Astrocyte (in vitro differentiated cells and primary cell): ENCODE measurements at regions not wholly inside any gene's neighbourhood (a gene's known extent, or its start where the extent isn't known, plus 50 kb on each side); places are given as distances from the start of the nearest gene placed in this dataset.

ENCODE experiments used
- DNase-seq: peaks from one replicate; pipeline ENCODE4 v3.0.0-alpha.2; 2010; ENCODE audit warnings: low read depth
- FAIRE-seq: peaks from 2 replicates; lab custom pipeline; 2011; peaks lifted over from hg19 to GRCh38; lab: Jason Lieb, UNC
- H2AFZ ChIP-seq: 2 replicates; pipeline ENCODE4 v1.6.0; 2012; ENCODE audit warnings: low read depth, low read length, inconsistent platforms
- H3K27ac ChIP-seq: 2 replicates; pipeline ENCODE4 v1.5.1; 2011; ENCODE audit warnings: low read depth, low read length, inconsistent platforms
- H3K27me3 ChIP-seq: 2 replicates; pipeline ENCODE4 v1.6.0; 2011; ENCODE audit warnings: low read length, inconsistent platforms; ENCODE audit not compliant: insufficient read depth
- H3K36me3 ChIP-seq: 2 replicates; pipeline ENCODE4 v1.5.1; 2011; ENCODE audit warnings: low read length, inconsistent platforms; ENCODE audit not compliant: insufficient read depth
- H3K4me1 ChIP-seq: 2 replicates; pipeline ENCODE4 v1.5.1; 2011; ENCODE audit warnings: low read length, inconsistent platforms; ENCODE audit not compliant: insufficient read depth
- H3K4me2 ChIP-seq: 2 replicates; pipeline ENCODE4 v1.6.0; 2012; ENCODE audit warnings: low read length, inconsistent platforms
- H3K4me3 ChIP-seq: 2 replicates; pipeline ENCODE4 v1.5.1; 2011; ENCODE audit warnings: low read depth, mild to moderate bottlenecking, low read length, inconsistent platforms; ENCODE audit not compliant: insufficient read depth
- H3K79me2 ChIP-seq: 2 replicates; pipeline ENCODE4 v1.6.0; 2012; ENCODE audit warnings: mild to moderate bottlenecking, low read length, inconsistent platforms; ENCODE audit not compliant: insufficient read depth
- H3K9ac ChIP-seq: 2 replicates; pipeline ENCODE4 v1.6.0; 2012; ENCODE audit warnings: mild to moderate bottlenecking, low read length, inconsistent platforms
- H3K9me3 ChIP-seq: 2 replicates; pipeline ENCODE4 v1.5.1; 2012; ENCODE audit warnings: low read depth, mild to moderate bottlenecking, low read length, inconsistent platforms; ENCODE audit not compliant: insufficient read depth
- H4K20me1 ChIP-seq: 2 replicates; pipeline ENCODE4 v1.6.0; 2012; ENCODE audit warnings: low read length, inconsistent platforms; ENCODE audit not compliant: insufficient read depth
- H3K27ac Mint-ChIP-seq: one replicate; pipeline ENCODE4 v1.8.0; 2021; ENCODE audit warnings: mild to moderate bottlenecking, mixed read lengths; ENCODE audit not compliant: unreplicated experiment
- H3K27me3 Mint-ChIP-seq: one replicate; pipeline ENCODE4 v1.8.0; 2021; ENCODE audit warnings: low read depth, mixed read lengths; ENCODE audit not compliant: unreplicated experiment
- H3K36me3 Mint-ChIP-seq: one replicate; pipeline ENCODE4 v1.8.0; 2021; ENCODE audit warnings: low read depth, mixed read lengths; ENCODE audit not compliant: unreplicated experiment
- H3K4me1 Mint-ChIP-seq: one replicate; pipeline ENCODE4 v1.8.0; 2021; ENCODE audit warnings: low read depth, mixed read lengths; ENCODE audit not compliant: unreplicated experiment
- H3K4me3 Mint-ChIP-seq: one replicate; pipeline ENCODE4 v1.8.0; 2021; ENCODE audit warnings: mild to moderate bottlenecking, moderate library complexity, mixed read lengths; ENCODE audit not compliant: unreplicated experiment
- H3K9me3 Mint-ChIP-seq: one replicate; pipeline ENCODE4 v1.8.0; 2021; ENCODE audit warnings: mild to moderate bottlenecking, mixed read lengths; ENCODE audit not compliant: unreplicated experiment
- CTCF ChIP-seq: IDR thresholded peaks from 2 replicates; pipeline ENCODE4 v1.5.1; 2011; ENCODE audit warnings: low read depth, mild to moderate bottlenecking, inconsistent platforms, low read length, moderate library complexity; ENCODE audit not compliant: insufficient read depth
- EZH2 ChIP-seq: IDR thresholded peaks from 2 replicates; pipeline ENCODE4 v1.6.1; 2012; ENCODE audit warnings: mild to moderate bottlenecking, low read length, inconsistent platforms; ENCODE audit not compliant: insufficient read depth

DNA sequence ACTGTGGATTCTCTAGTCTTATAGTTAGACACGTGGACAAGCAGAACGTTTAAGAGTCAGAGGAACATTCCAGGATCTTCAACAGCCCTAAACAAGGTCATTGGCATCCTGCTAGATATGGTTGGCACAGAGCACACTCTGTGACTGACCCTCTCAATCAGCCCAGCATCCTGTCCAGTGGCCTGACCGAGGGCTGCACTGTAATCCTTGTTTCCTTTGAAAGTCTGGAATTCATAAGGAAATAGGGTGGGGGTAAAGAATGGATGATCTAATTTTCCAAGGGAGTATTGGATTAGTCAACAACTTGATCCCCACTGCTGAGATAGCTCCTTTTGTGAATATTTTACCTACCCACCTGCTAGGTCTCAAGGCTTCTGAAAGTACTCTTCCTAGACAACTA is 94.5 kb upstream of the DLG1 start:
- Histone ChIP-seq H3K9ac (peak overlapping the region; percentile 76), H3K9me3 (no peaks in the 10 kb centered on the region), H3K27ac (peak overlapping the region; percentile 99), H4K20me1 (no peaks in the 10 kb centered on the region), H2AFZ (no peak overlapping the region), H3K4me2 (peak overlapping the region; percentile 31), H3K79me2 (no peaks in the 10 kb centered on the region), H3K4me1 (peaks cover 29% of the 10 kb centered on the region), H3K36me3 (no peaks in the 10 kb centered on the region), H3K27me3 (peaks cover 3% of the 10 kb centered on the region), H3K4me3 (no peak overlapping the region)
- Mint-ChIP-seq H3K27ac (peak overlapping the region; percentile 100), H3K4me1 (peaks cover 25% of the 10 kb centered on the region), H3K36me3 (no peaks in the 10 kb centered on the region), H3K4me3 (no peak overlapping the region), H3K27me3 (peaks cover 15% of the 10 kb centered on the region), H3K9me3 (no peaks in the 10 kb centered on the region)
- TF ChIP-seq CTCF: no peak
- no peak for TF ChIP-seq EZH2
- peak; percentile 71 for DNase-seq
- FAIRE-seq: no peak

- no peak overlapping the region for H3K4me3 Mint-ChIP-seq
- Histone ChIP-seq H2AFZ (no peak overlapping the region), H3K27ac (peak overlapping the region; percentile 0), H3K36me3 (no peaks in the 10 kb centered on the region), H3K4me2 (peak overlapping the region; percentile 6), H3K27me3 (peaks cover 3% of the 10 kb centered on the region), H3K79me2 (no peaks in the 10 kb centered on the region), H4K20me1 (no peaks in the 10 kb centered on the region), H3K4me3 (no peak overlapping the region), H3K9ac (no peak overlapping the region), H3K9me3 (peaks cover 3% of the 10 kb centered on the region), H3K4me1 (peaks cover 12% of the 10 kb centered on the region)
- no peaks in the 10 kb centered on the region for H3K36me3 Mint-ChIP-seq
- no peak overlapping the region for H3K27ac Mint-ChIP-seq
- no peak for TF ChIP-seq CTCF
- TF ChIP-seq EZH2: no peak
- FAIRE-seq (no peak), DNase-seq (no peak)
- H3K4me1 Mint-ChIP-seq: peaks cover 2% of the 10 kb centered on the region
- H3K9me3 Mint-ChIP-seq: peaks cover 8% of the 10 kb centered on the region
- H3K27me3 Mint-ChIP-seq: peaks cover 26% of the 10 kb centered on the region
These were observed 83.0 kb upstream of the DLG1 start for GRCh38 chr3:197381371-197381770.

DNA sequence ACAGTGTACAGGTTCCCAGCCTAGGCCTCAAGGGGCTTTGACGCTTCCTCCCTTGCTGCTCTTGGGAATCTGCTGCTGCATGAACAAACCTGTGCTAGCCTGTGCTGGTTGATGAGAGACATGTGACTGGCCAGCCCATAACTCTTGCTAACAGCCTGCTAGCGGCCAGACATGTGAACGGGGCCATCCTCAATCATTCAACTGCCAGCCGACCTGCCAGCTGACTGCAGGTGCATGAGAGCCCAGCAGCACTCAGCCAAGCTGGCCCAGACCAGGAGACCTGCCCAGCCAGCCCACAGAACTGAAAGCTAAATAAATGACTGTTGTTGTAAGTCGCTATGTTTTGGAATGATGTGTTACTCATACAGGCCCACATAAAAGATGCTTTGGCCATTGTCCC is 82.4 kb upstream of the DLG1 start:
- FAIRE-seq (no peak), DNase-seq (peak; percentile 80)
- Histone ChIP-seq H3K36me3 (no peaks in the 10 kb centered on the region), H3K27ac (peak overlapping the region; percentile 0), H3K9ac (no peak overlapping the region), H3K27me3 (peaks cover 3% of the 10 kb centered on the region), H3K79me2 (no peaks in the 10 kb centered on the region), H3K4me1 (peaks cover 12% of the 10 kb centered on the region), H2AFZ (no peak overlapping the region), H3K4me2 (peak overlapping the region; percentile 6), H3K4me3 (no peak overlapping the region), H3K9me3 (peaks cover 3% of the 10 kb centered on the region), H4K20me1 (no peaks in the 10 kb centered on the region)
- Mint-ChIP-seq H3K36me3 (no peaks in the 10 kb centered on the region), H3K4me3 (no peak overlapping the region), H3K27ac (no peak overlapping the region), H3K9me3 (peaks cover 8% of the 10 kb centered on the region), H3K4me1 (peaks cover 4% of the 10 kb centered on the region), H3K27me3 (peaks cover 20% of the 10 kb centered on the region)
- TF ChIP-seq CTCF (no peak), EZH2 (no peak)
